Medulla oblongata (tissue), 1 donor: ENCODE measurements at regions not wholly inside any gene's neighbourhood (a gene's known extent, or its start where the extent isn't known, plus 50 kb on each side); places are given as distances from the start of the nearest gene placed in this dataset.
"Not testable (repeated sequence)": the region's sequence is repeated elsewhere in the genome, so short reads cannot be mapped to it uniquely, and the experiment has no call there.

Source experiments
- DNase-seq: peaks from one replicate; pipeline ENCODE4 v3.0.0-alpha.2; 2015; ENCODE audit errors: extremely low spot score

- no peak for DNase-seq
Measured at GRCh38 chr1:58932859-58933598, 149.2 kb upstream of the JUN start.

- no peak for DNase-seq
Measured at GRCh38 chr1:58933599-58933926, 149.7 kb upstream of the JUN start.

GRCh38 chr1:58934706-58935105 is 150.9 kb upstream of the JUN start:
- peak; percentile 21 for DNase-seq

- no peak for DNase-seq
Measured at GRCh38 chr1:58936973-58937372, 153.1 kb upstream of the JUN start.

GRCh38 chr1:58939146-58939545 is 155.3 kb upstream of the JUN start:
- no peak for DNase-seq

GRCh38 chr1:58939666-58940370 is 156.0 kb upstream of the JUN start:
- no peak for DNase-seq

- no peak for DNase-seq
Measured at GRCh38 chr1:58941471-58942289, 157.8 kb upstream of the JUN start.

GRCh38 chr1:58942759-58943191 is 158.9 kb upstream of the JUN start:
- DNase-seq, result no peak

- no peak for DNase-seq
Measured at GRCh38 chr1:58943776-58944175, 159.9 kb upstream of the JUN start.

- no peak for DNase-seq
Measured at GRCh38 chr1:58944439-58944838, 160.6 kb upstream of the JUN start.

- DNase-seq, result no peak
Measured at GRCh38 chr1:58946390-58946789, 162.5 kb upstream of the JUN start.

GRCh38 chr1:58948671-58949070 is 164.8 kb upstream of the JUN start:
- no peak for DNase-seq

GRCh38 chr1:58949551-58950220 is 165.8 kb upstream of the JUN start:
- no peak for DNase-seq

GRCh38 chr1:58950897-58951296 is 167.1 kb upstream of the JUN start:
- no peak for DNase-seq

- DNase-seq, result not testable (repeated sequence)
Measured at GRCh38 chr1:58953951-58954350, 170.1 kb upstream of the JUN start.

GRCh38 chr1:58963287-58963686 is 179.4 kb upstream of the JUN start:
- DNase-seq, result not testable (repeated sequence)

- no peak for DNase-seq
Measured at GRCh38 chr1:58964428-58964827, 180.6 kb upstream of the JUN start.

GRCh38 chr1:58964880-58965279 is 181.0 kb upstream of the JUN start:
- DNase-seq, result no peak

GRCh38 chr1:58966103-58966916 is 182.5 kb upstream of the JUN start:
- DNase-seq, result no peak

GRCh38 chr1:58966917-58967740 is 183.3 kb upstream of the JUN start:
- DNase-seq, result no peak
